ENCODE measurements at regions not wholly inside any gene's neighbourhood (a gene's known extent, or its start where the extent isn't known, plus 50 kb on each side); places are given as distances from the start of the nearest gene placed in this dataset.
A peak's percentile ranks its signal among the peaks of the same experiment; 100 is the strongest.

GRCh38 chr20:12824328-12825225 lies 184.2 kb upstream of the SPTLC3 start:
- POLR2A ChIA-PET, result no interaction called here

DNA sequence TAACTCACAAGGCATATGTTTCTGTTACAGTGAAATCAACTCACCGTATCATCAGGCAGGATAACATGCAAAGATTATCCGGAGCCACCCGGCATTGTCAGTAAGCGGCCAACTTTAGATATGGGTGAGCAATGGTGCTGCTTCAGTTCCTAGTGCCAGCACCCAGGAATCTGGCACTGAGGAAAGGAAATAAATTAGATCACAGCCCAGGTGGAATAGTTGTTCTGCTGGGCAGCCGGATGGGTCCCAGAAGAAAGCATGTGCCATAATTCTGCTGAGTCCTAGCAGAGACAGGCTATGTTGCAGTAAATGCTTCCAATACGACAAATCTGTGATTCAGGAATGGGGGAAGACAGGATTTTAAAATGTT lies 183.6 kb upstream of the SPTLC3 start:
- no peaks in the 10 kb centered on the region for H3K36me3 ChIP-seq (ENCODE audit: control insufficient read depth in 2 of 3, insufficient read depth in 3 of 3, low read length in 3 of 3)
- no peak overlapping the region for H3K27ac ChIP-seq (ENCODE audit: low read depth, low read length)
- ChIA-PET CTCF (no interaction called here), POLR2A (no interaction called here)
- Mint-ChIP-seq H3K27ac (no peak overlapping the region), H3K4me3 (no peak overlapping the region), H3K36me3 (no peaks in the 10 kb centered on the region), H3K27me3 (peaks cover 0 to under 1% (median 0%) of the 10 kb centered on the region in 5 donors), H3K4me1 (no peaks in the 10 kb centered on the region), H3K9me3 (peaks cover 0 to 10% (median 0%) of the 10 kb centered on the region in 11 donors)
- DNase-seq (no peak), ATAC-seq (no peak)
- H3K4me3 ChIP-seq (ENCODE audit: low read length), result no peak overlapping the region
- no peaks in the 10 kb centered on the region for H3K9me3 ChIP-seq (ENCODE audit: control insufficient read depth in 2 of 3, low read length in 3 of 3)
- intact Hi-C loops (cut with micrococcal nuclease), result no loop called here
- H3K27me3 ChIP-seq (ENCODE audit: control insufficient read depth in 2 of 2, insufficient read depth in 2 of 2, low read length in 2 of 2), result no peaks in the 10 kb centered on the region
- H3K4me1 ChIP-seq (ENCODE audit: control insufficient read depth in 2 of 2, insufficient read depth in 2 of 2, low read length in 2 of 2), result no peaks in the 10 kb centered on the region

More at GRCh38 chr20:12824328-12825225, 184.2 kb upstream of the SPTLC3 start:
- no peaks in the 10 kb centered on the region for H3K4me1 Mint-ChIP-seq
- CTCF ChIA-PET, result no interaction called here
- no peak for DNase-seq
- no peak for ATAC-seq
- H3K27me3 Mint-ChIP-seq, result no peaks in the 10 kb centered on the region
- peaks cover 0 to 10% (median 0%) of the 10 kb centered on the region in 11 donors for H3K9me3 Mint-ChIP-seq
- no peak overlapping the region for H3K4me3 ChIP-seq (ENCODE audit: low read length)
- H3K27ac ChIP-seq (ENCODE audit: low read depth, low read length), result no peak overlapping the region
- H3K4me1 ChIP-seq (ENCODE audit: control insufficient read depth in 2 of 2, insufficient read depth in 2 of 2, low read length in 2 of 2), result no peaks in the 10 kb centered on the region
- H3K27me3 ChIP-seq (ENCODE audit: control insufficient read depth in 2 of 2, insufficient read depth in 2 of 2, low read length in 2 of 2), result no peaks in the 10 kb centered on the region
- intact Hi-C loops (cut with micrococcal nuclease), result no loop called here
- H3K27ac Mint-ChIP-seq, result no peak overlapping the region
- no peak overlapping the region for H3K4me3 Mint-ChIP-seq
- H3K36me3 ChIP-seq (ENCODE audit: control insufficient read depth in 2 of 3, insufficient read depth in 3 of 3, low read length in 3 of 3), result no peaks in the 10 kb centered on the region
- H3K9me3 ChIP-seq (ENCODE audit: control insufficient read depth in 2 of 3, low read length in 3 of 3), result no peaks in the 10 kb centered on the region
- no peaks in the 10 kb centered on the region for H3K36me3 Mint-ChIP-seq

- Mint-ChIP-seq H3K27me3 (peaks cover 0 to 4% (median 0%) of the 10 kb centered on the region in 5 donors), H3K4me3 (no peak overlapping the region), H3K9me3 (peaks cover 0 to 4% (median 0%) of the 10 kb centered on the region in 11 donors), H3K4me1 (no peaks in the 10 kb centered on the region), H3K36me3 (no peaks in the 10 kb centered on the region), H3K27ac (no peak overlapping the region)
- no peaks in the 10 kb centered on the region for H3K36me3 ChIP-seq (ENCODE audit: control insufficient read depth in 2 of 3, insufficient read depth in 3 of 3, low read length in 3 of 3)
- no peak overlapping the region for H3K27ac ChIP-seq (ENCODE audit: low read depth, low read length)
- intact Hi-C loops (cut with micrococcal nuclease), result no loop called here
- CTCF ChIA-PET, result no interaction called here
- no peaks in the 10 kb centered on the region for H3K9me3 ChIP-seq (ENCODE audit: control insufficient read depth in 2 of 3, low read length in 3 of 3)
- ATAC-seq (peak; percentile 16), DNase-seq (no peak)
- H3K4me3 ChIP-seq (ENCODE audit: low read length), result no peak overlapping the region
- H3K27me3 ChIP-seq (ENCODE audit: control insufficient read depth in 2 of 2, insufficient read depth in 2 of 2, low read length in 2 of 2), result no peaks in the 10 kb centered on the region
- H3K4me1 ChIP-seq (ENCODE audit: control insufficient read depth in 2 of 2, insufficient read depth in 2 of 2, low read length in 2 of 2), result no peaks in the 10 kb centered on the region
- POLR2A ChIA-PET, result no interaction called here
Observed at GRCh38 chr20:12827816-12828385, 180.9 kb upstream of the SPTLC3 start.

GRCh38 chr20:12829170-12829569 lies 179.6 kb upstream of the SPTLC3 start:
- Histone ChIP-seq H3K27ac (ENCODE audit: low read depth, low read length) (no peak overlapping the region), H3K9me3 (ENCODE audit: control insufficient read depth in 2 of 3, low read length in 3 of 3) (no peaks in the 10 kb centered on the region), H3K36me3 (ENCODE audit: control insufficient read depth in 2 of 3, insufficient read depth in 3 of 3, low read length in 3 of 3) (no peaks in the 10 kb centered on the region), H3K27me3 (ENCODE audit: control insufficient read depth in 2 of 2, insufficient read depth in 2 of 2, low read length in 2 of 2) (no peaks in the 10 kb centered on the region), H3K4me1 (ENCODE audit: control insufficient read depth in 2 of 2, insufficient read depth in 2 of 2, low read length in 2 of 2) (no peaks in the 10 kb centered on the region), H3K4me3 (ENCODE audit: low read length) (no peak overlapping the region)
- intact Hi-C loops (cut with micrococcal nuclease), result no loop called here
- H3K36me3 Mint-ChIP-seq, result no peaks in the 10 kb centered on the region
- peaks cover 0 to 2% (median 0%) of the 10 kb centered on the region in 11 donors for H3K9me3 Mint-ChIP-seq
- ChIA-PET POLR2A (no interaction called here), CTCF (no interaction called here)
- ATAC-seq (no peak), DNase-seq (no peak)
- H3K27me3 Mint-ChIP-seq, result peaks cover 0 to 4% (median 0%) of the 10 kb centered on the region in 5 donors
- H3K27ac Mint-ChIP-seq, result no peak overlapping the region
- H3K4me1 Mint-ChIP-seq, result no peaks in the 10 kb centered on the region
- no peak overlapping the region for H3K4me3 Mint-ChIP-seq

- no peaks in the 10 kb centered on the region for H3K4me1 ChIP-seq (ENCODE audit: control insufficient read depth in 2 of 2, insufficient read depth in 2 of 2, low read length in 2 of 2)
- DNase-seq (no peak), ATAC-seq (no peak)
- ChIA-PET POLR2A (no interaction called here), CTCF (no interaction called here)
- no peak overlapping the region for H3K4me3 Mint-ChIP-seq
- H3K9me3 Mint-ChIP-seq, result peaks cover 0 to 7% (median 0%) of the 10 kb centered on the region in 11 donors
- H3K4me3 ChIP-seq (ENCODE audit: low read length), result no peak overlapping the region
- no peak overlapping the region for H3K27ac ChIP-seq (ENCODE audit: low read depth, low read length)
- H3K27ac Mint-ChIP-seq, result no peak overlapping the region
- H3K9me3 ChIP-seq (ENCODE audit: control insufficient read depth in 2 of 3, low read length in 3 of 3), result no peaks in the 10 kb centered on the region
- H3K4me1 Mint-ChIP-seq, result no peaks in the 10 kb centered on the region
- no peaks in the 10 kb centered on the region for H3K27me3 ChIP-seq (ENCODE audit: control insufficient read depth in 2 of 2, insufficient read depth in 2 of 2, low read length in 2 of 2)
- H3K36me3 Mint-ChIP-seq, result no peaks in the 10 kb centered on the region
- H3K36me3 ChIP-seq (ENCODE audit: control insufficient read depth in 2 of 3, insufficient read depth in 3 of 3, low read length in 3 of 3), result no peaks in the 10 kb centered on the region
- peaks cover 0 to 4% (median 0%) of the 10 kb centered on the region in 5 donors for H3K27me3 Mint-ChIP-seq
- intact Hi-C loops (cut with micrococcal nuclease), result no loop called here
Observed at GRCh38 chr20:12833861-12834260, 174.9 kb upstream of the SPTLC3 start.

DNA sequence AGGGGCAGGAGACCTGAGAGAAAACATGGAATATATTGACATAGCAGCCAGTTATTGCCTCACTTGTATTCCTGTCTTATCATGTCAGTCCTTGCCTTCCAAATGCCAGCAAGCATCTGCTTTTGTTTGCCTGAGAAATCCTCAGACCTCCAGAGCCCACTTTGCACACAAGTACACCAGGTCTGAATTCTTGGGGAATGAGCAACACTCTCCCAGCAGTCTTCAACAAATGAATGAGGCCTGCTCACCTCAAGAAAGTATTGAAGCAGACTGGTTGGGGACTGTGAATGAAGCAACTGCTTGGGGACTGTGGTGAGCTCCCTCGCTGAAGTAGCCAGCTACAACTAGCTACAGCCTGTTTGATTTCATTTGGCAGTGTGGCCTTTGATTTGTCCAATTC lies 172.8 kb upstream of the SPTLC3 start:
- DNase-seq (no peak), ATAC-seq (no peak)
- Mint-ChIP-seq H3K9me3 (peaks cover 0 to 7% (median 0%) of the 10 kb centered on the region in 11 donors), H3K36me3 (no peaks in the 10 kb centered on the region), H3K4me1 (no peaks in the 10 kb centered on the region), H3K4me3 (no peak overlapping the region), H3K27me3 (peaks cover 0 to 4% (median 0%) of the 10 kb centered on the region in 5 donors), H3K27ac (no peak overlapping the region)
- ChIA-PET CTCF (no interaction called here), POLR2A (interaction anchor here (0.7 kb wide), 1 partner anchor 19 kb away, joined by 4 read pairs; no protein-coding TSS in a partner anchor)
- no peaks in the 10 kb centered on the region for H3K4me1 ChIP-seq (ENCODE audit: control insufficient read depth in 2 of 2, insufficient read depth in 2 of 2, low read length in 2 of 2)
- no peak overlapping the region for H3K27ac ChIP-seq (ENCODE audit: low read depth, low read length)
- no peaks in the 10 kb centered on the region for H3K27me3 ChIP-seq (ENCODE audit: control insufficient read depth in 2 of 2, insufficient read depth in 2 of 2, low read length in 2 of 2)
- H3K36me3 ChIP-seq (ENCODE audit: control insufficient read depth in 2 of 3, insufficient read depth in 3 of 3, low read length in 3 of 3), result no peaks in the 10 kb centered on the region
- intact Hi-C loops (cut with micrococcal nuclease), result no loop called here
- no peaks in the 10 kb centered on the region for H3K9me3 ChIP-seq (ENCODE audit: control insufficient read depth in 2 of 3, low read length in 3 of 3)
- no peak overlapping the region for H3K4me3 ChIP-seq (ENCODE audit: low read length)

GRCh38 chr20:12837646-12838045 lies 171.1 kb upstream of the SPTLC3 start:
- POLR2A ChIA-PET, result no interaction called here

More at GRCh38 chr20:12837646-12838045, 171.1 kb upstream of the SPTLC3 start:
- no peak overlapping the region for H3K27ac ChIP-seq (ENCODE audit: low read depth, low read length)
- CTCF ChIA-PET, result no interaction called here
- H3K4me1 ChIP-seq (ENCODE audit: control insufficient read depth in 2 of 2, insufficient read depth in 2 of 2, low read length in 2 of 2), result no peaks in the 10 kb centered on the region
- Mint-ChIP-seq H3K9me3 (peaks cover 0 to 7% (median 0%) of the 10 kb centered on the region in 11 donors), H3K36me3 (no peaks in the 10 kb centered on the region), H3K4me1 (no peaks in the 10 kb centered on the region), H3K4me3 (no peak overlapping the region), H3K27me3 (peaks cover 0 to 5% (median 0%) of the 10 kb centered on the region in 5 donors), H3K27ac (no peak overlapping the region)
- DNase-seq (no peak), ATAC-seq (no peak)
- H3K27me3 ChIP-seq (ENCODE audit: control insufficient read depth in 2 of 2, insufficient read depth in 2 of 2, low read length in 2 of 2), result no peaks in the 10 kb centered on the region
- no peaks in the 10 kb centered on the region for H3K36me3 ChIP-seq (ENCODE audit: control insufficient read depth in 2 of 3, insufficient read depth in 3 of 3, low read length in 3 of 3)
- no peaks in the 10 kb centered on the region for H3K9me3 ChIP-seq (ENCODE audit: control insufficient read depth in 2 of 3, low read length in 3 of 3)
- intact Hi-C loops (cut with micrococcal nuclease), result no loop called here
- H3K4me3 ChIP-seq (ENCODE audit: low read length), result no peak overlapping the region

All from naive thymus-derived CD4-positive, alpha-beta T cell (primary cell).